Endodermal cell (in vitro differentiated cells): ENCODE measurements at regions not wholly inside any gene's neighbourhood (a gene's known extent, or its start where the extent isn't known, plus 50 kb on each side); places are given as distances from the start of the nearest gene placed in this dataset.

Experiments
- DNase-seq: peaks from one replicate; pipeline ENCODE4 v3.0.0-alpha.2; 2017
- H3K27ac ChIP-seq: 2 replicates; pipeline ENCODE4 v1.5.1; 2013; ENCODE audit warnings: mild to moderate bottlenecking, low read depth, low read length, moderate library complexity
- H3K27me3 ChIP-seq: 2 replicates; pipeline ENCODE4 v1.6.1; 2013; ENCODE audit warnings: mild to moderate bottlenecking, low read length, moderate library complexity; ENCODE audit not compliant: insufficient read depth, control insufficient read depth, poor library complexity, severe bottlenecking
- H3K36me3 ChIP-seq: 2 replicates; pipeline ENCODE4 v1.7.0; 2013; ENCODE audit warnings: mild to moderate bottlenecking, low read length, moderate library complexity; ENCODE audit not compliant: control insufficient read depth, insufficient read depth
- H3K4me1 ChIP-seq: one replicate; pipeline ENCODE4 v1.7.0; 2013; ENCODE audit warnings: low read length; ENCODE audit not compliant: control insufficient read depth, insufficient read depth
- H3K4me3 ChIP-seq: 2 replicates; pipeline ENCODE4 v1.5.1; 2013; ENCODE audit warnings: mild to moderate bottlenecking, low read length, moderate library complexity
- H3K9ac ChIP-seq: 2 replicates; pipeline ENCODE4 v1.6.1; 2013; ENCODE audit warnings: mild to moderate bottlenecking, low read length, moderate library complexity; ENCODE audit not compliant: poor library complexity, severe bottlenecking; ENCODE audit errors: extremely low read depth
- H3K9me3 ChIP-seq: 2 replicates; pipeline ENCODE4 v1.6.1; 2013; ENCODE audit warnings: mild to moderate bottlenecking, low read length, moderate library complexity; ENCODE audit not compliant: control insufficient read depth
- H3K27ac Mint-ChIP-seq: 2 replicates; pipeline ENCODE4 v1.8.0; 2020; ENCODE audit warnings: mixed read lengths
- H3K27me3 Mint-ChIP-seq: 2 replicates; pipeline ENCODE4 v1.8.0; 2021; ENCODE audit warnings: mild to moderate bottlenecking, mixed read lengths; ENCODE audit not compliant: insufficient read depth
- H3K36me3 Mint-ChIP-seq: 2 replicates; pipeline ENCODE4 v1.8.0; 2020; ENCODE audit warnings: low read depth, mixed read lengths
- H3K4me1 Mint-ChIP-seq: 2 replicates; pipeline ENCODE4 v1.8.0; 2020; ENCODE audit warnings: mixed read lengths
- H3K4me3 Mint-ChIP-seq: 2 replicates; pipeline ENCODE4 v1.8.0; 2020; ENCODE audit warnings: mild to moderate bottlenecking, moderate library complexity, mixed read lengths
- H3K9me3 Mint-ChIP-seq: 2 replicates; pipeline ENCODE4 v1.8.0; 2020; ENCODE audit warnings: mild to moderate bottlenecking, mixed read lengths
- WGBS, 2 experiments: methylation state at CpG; one replicate each; pipeline versions ENCODE4 v1.1.5 to v1.1.7; 2013; ENCODE audit warnings: missing lambda C conversion rate in 2 of 2, mixed read lengths in 1 of 2; ENCODE audit not compliant: insufficient coverage in 1 of 2, insufficient read length in 1 of 2; 5-methylcytosine and 5-hydroxymethylcytosine counted together
- TF ChIP-seq, protein P1 (sequence below): fragments of 200-600 bp; sonication (generic); conservative IDR thresholded peaks from 2 replicates; pipeline ENCODE4 v1.5.0; 2021; ENCODE audit warnings: antibody characterized with exemption, mild to moderate bottlenecking

DNA sequence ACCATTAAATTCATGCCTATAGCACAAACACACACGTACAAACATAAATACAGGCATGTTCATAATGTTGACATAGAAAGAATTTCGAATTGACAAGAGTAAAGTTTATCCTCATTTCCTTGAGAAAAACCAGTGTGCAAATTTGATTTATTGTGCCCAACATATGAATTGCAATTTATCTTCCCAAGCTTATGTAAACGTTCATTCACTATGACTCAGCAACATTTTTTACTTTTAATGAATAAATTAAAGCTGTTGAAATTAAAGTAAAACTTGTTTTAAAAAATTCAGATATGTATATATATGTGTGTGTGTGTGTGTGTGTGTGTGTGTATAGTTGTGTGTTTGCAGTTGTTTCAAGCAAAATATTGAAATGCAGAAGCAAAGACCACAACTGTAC lies 1067.9 kb downstream of the BRINP3 start:
- H3K36me3 ChIP-seq: no peaks in the 10 kb centered on the region
- H3K4me3 Mint-ChIP-seq: no peak overlapping the region
- peaks cover 17% of the 10 kb centered on the region for H3K9me3 Mint-ChIP-seq
- no peaks in the 10 kb centered on the region for H3K27me3 Mint-ChIP-seq
- H3K27me3 ChIP-seq: no peaks in the 10 kb centered on the region
- H3K27ac ChIP-seq: no peak overlapping the region
- no peak overlapping the region for H3K4me3 ChIP-seq
- H3K27ac Mint-ChIP-seq: no peak overlapping the region
- H3K9ac ChIP-seq: no peak overlapping the region
- H3K9me3 ChIP-seq: no peaks in the 10 kb centered on the region
- TF ChIP-seq, protein P1, sequence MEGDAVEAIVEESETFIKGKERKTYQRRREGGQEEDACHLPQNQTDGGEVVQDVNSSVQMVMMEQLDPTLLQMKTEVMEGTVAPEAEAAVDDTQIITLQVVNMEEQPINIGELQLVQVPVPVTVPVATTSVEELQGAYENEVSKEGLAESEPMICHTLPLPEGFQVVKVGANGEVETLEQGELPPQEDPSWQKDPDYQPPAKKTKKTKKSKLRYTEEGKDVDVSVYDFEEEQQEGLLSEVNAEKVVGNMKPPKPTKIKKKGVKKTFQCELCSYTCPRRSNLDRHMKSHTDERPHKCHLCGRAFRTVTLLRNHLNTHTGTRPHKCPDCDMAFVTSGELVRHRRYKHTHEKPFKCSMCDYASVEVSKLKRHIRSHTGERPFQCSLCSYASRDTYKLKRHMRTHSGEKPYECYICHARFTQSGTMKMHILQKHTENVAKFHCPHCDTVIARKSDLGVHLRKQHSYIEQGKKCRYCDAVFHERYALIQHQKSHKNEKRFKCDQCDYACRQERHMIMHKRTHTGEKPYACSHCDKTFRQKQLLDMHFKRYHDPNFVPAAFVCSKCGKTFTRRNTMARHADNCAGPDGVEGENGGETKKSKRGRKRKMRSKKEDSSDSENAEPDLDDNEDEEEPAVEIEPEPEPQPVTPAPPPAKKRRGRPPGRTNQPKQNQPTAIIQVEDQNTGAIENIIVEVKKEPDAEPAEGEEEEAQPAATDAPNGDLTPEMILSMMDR: no peak
- H3K4me1 ChIP-seq: no peaks in the 10 kb centered on the region
- 79 to 83% methylated on average over 2 of the region's 3 CpGs for WGBS, 2 experiments
- no peaks in the 10 kb centered on the region for H3K36me3 Mint-ChIP-seq
- H3K4me1 Mint-ChIP-seq: peaks cover 7% of the 10 kb centered on the region
- DNase-seq: no peak

DNA sequence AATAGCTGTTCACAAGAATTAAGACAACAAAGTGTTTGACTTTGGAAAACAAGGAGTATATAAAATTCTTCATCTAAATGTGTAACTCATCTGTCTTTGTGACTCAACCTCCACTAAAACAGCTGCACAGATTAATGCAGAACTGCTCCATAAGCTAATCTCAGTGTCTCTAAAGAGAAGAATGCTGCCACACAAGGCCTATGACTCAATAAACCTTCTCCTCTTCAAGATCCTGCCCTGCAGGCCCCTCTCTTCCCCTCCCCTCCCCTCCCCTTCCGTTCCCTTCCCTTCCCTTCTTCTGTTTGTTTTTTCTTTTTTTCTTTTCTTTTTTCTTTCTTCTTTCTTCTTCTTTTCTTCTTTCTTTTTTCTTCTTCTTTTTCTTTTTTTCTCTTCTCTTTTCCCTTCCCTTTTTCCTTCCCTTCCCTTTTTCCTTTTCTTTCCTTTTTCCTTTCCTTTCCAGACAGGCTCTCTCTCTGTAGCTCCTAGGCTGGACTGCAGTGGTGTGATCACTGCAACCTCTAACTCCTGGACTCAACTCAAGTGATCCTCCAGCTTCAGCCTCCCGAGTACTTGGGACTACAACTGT lies 1052.8 kb downstream of the BRINP3 start:
- Histone ChIP-seq H3K4me1 (no peaks in the 10 kb centered on the region), H3K9me3 (no peaks in the 10 kb centered on the region), H3K36me3 (no peaks in the 10 kb centered on the region), H3K9ac (no peak overlapping the region), H3K27ac (no peak overlapping the region), H3K4me3 (no peak overlapping the region), H3K27me3 (no peaks in the 10 kb centered on the region)
- Mint-ChIP-seq H3K9me3 (no peaks in the 10 kb centered on the region), H3K36me3 (no peaks in the 10 kb centered on the region), H3K4me3 (no peak overlapping the region), H3K4me1 (no peaks in the 10 kb centered on the region), H3K27ac (no peak overlapping the region), H3K27me3 (no peaks in the 10 kb centered on the region)
- DNase-seq: no peak
- TF ChIP-seq, protein P1: no peak
- WGBS, 2 experiments: 88 to 89% methylated on average over 1 to 2 of the region's 2 CpGs

DNA sequence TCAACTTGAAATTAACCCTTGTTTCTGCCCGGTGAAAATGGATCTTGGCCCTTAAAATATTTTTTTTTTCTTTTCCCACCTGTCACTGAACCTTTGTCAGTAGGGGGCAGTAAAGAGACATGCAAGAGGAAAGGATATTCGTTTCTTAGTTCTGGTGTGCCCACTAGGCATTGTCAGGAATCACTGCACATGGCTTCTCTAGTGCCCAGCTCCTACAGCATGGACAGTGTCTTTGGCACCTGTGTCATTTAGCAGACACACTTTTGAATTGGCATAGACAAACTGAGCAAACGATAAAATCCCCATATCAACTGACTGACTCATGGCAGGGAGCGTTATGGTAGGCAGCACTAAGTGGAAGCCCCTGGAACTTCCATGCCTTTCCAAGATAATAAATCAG lies 1048.1 kb downstream of the BRINP3 start:
- H3K27ac ChIP-seq: no peak overlapping the region
- H3K27me3 Mint-ChIP-seq: no peaks in the 10 kb centered on the region
- H3K27ac Mint-ChIP-seq: no peak overlapping the region
- TF ChIP-seq, protein P1: peak; percentile 87
- H3K9ac ChIP-seq: no peak overlapping the region
- no peak overlapping the region for H3K4me3 ChIP-seq
- no peaks in the 10 kb centered on the region for H3K36me3 ChIP-seq
- 81 to 100% methylated on average over 2 to 4 of the region's 4 CpGs for WGBS, 2 experiments
- no peaks in the 10 kb centered on the region for H3K4me1 Mint-ChIP-seq
- H3K27me3 ChIP-seq: no peaks in the 10 kb centered on the region
- DNase-seq: peak; percentile 61
- no peaks in the 10 kb centered on the region for H3K36me3 Mint-ChIP-seq
- no peak overlapping the region for H3K4me3 Mint-ChIP-seq
- H3K9me3 Mint-ChIP-seq: no peaks in the 10 kb centered on the region
- no peaks in the 10 kb centered on the region for H3K9me3 ChIP-seq
- H3K4me1 ChIP-seq: no peaks in the 10 kb centered on the region
